ENCODE measurements at regions not wholly inside any gene's neighbourhood (a gene's known extent, or its start where the extent isn't known, plus 50 kb on each side); places are given as distances from the start of the nearest gene placed in this dataset.

- no peak for TF ChIP-seq EZH2 (IDR thresholded peaks at IDR 0.05; ENCODE audit: borderline replicate concordance)
- TF ChIP-seq EZH2phosphoT487 (IDR thresholded peaks at IDR 0.05; ENCODE audit: low read depth, severe bottlenecking, unreplicated experiment) = no peak
- TF ChIP-seq CTCF (IDR thresholded peaks at IDR 0.05; ENCODE audit: poor library complexity) = peak; percentile 56
Measured at GRCh38 chr21:14864211-14865021, 200.4 kb downstream of the NRIP1 start.

All from hepatocyte (in vitro differentiated cells).